ENCODE measurements at regions not wholly inside any gene's neighbourhood (a gene's known extent, or its start where the extent isn't known, plus 50 kb on each side); places are given as distances from the start of the nearest gene placed in this dataset.

DNA sequence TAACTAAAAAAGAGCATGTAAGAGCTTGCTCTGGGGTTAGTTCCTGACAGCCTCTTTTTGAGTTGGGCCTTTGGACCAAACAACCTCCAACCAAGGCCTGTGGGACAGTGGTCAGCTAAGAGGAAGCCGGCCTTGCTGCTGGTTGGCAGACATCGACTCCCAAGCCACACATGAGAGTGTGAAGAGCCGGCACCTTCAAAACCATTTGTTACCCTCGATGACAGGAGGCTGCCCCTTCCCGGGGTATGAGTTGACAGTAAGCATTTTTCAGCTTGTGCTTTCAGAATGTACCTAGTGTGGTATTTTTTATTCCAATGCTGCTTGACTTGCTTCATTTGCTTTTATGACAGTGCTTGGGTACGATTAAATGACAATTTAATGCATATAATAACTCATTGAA, 168.6 kb upstream of the IGFBP7 start:
- no peak for TF ChIP-seq POLR2A (IDR thresholded peaks at IDR 0.05)
- TF ChIP-seq, protein P1, sequence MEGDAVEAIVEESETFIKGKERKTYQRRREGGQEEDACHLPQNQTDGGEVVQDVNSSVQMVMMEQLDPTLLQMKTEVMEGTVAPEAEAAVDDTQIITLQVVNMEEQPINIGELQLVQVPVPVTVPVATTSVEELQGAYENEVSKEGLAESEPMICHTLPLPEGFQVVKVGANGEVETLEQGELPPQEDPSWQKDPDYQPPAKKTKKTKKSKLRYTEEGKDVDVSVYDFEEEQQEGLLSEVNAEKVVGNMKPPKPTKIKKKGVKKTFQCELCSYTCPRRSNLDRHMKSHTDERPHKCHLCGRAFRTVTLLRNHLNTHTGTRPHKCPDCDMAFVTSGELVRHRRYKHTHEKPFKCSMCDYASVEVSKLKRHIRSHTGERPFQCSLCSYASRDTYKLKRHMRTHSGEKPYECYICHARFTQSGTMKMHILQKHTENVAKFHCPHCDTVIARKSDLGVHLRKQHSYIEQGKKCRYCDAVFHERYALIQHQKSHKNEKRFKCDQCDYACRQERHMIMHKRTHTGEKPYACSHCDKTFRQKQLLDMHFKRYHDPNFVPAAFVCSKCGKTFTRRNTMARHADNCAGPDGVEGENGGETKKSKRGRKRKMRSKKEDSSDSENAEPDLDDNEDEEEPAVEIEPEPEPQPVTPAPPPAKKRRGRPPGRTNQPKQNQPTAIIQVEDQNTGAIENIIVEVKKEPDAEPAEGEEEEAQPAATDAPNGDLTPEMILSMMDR (IDR thresholded peaks at IDR 0.05) = no peak

All from heart left ventricle (tissue), 13 donors.